GM21786 (cell line): ENCODE measurements at regions not wholly inside any gene's neighbourhood (a gene's known extent, or its start where the extent isn't known, plus 50 kb on each side); places are given as distances from the start of the nearest gene placed in this dataset.
"Not testable (repeated sequence)": the region's sequence is repeated elsewhere in the genome, so short reads cannot be mapped to it uniquely, and the experiment has no call there.

Experiments used
- ATAC-seq: cut with Tn5 transposase; IDR thresholded peaks from one replicate; pipeline ENCODE4 v1.9.1; 2021; ENCODE audit not compliant: unreplicated experiment

DNA sequence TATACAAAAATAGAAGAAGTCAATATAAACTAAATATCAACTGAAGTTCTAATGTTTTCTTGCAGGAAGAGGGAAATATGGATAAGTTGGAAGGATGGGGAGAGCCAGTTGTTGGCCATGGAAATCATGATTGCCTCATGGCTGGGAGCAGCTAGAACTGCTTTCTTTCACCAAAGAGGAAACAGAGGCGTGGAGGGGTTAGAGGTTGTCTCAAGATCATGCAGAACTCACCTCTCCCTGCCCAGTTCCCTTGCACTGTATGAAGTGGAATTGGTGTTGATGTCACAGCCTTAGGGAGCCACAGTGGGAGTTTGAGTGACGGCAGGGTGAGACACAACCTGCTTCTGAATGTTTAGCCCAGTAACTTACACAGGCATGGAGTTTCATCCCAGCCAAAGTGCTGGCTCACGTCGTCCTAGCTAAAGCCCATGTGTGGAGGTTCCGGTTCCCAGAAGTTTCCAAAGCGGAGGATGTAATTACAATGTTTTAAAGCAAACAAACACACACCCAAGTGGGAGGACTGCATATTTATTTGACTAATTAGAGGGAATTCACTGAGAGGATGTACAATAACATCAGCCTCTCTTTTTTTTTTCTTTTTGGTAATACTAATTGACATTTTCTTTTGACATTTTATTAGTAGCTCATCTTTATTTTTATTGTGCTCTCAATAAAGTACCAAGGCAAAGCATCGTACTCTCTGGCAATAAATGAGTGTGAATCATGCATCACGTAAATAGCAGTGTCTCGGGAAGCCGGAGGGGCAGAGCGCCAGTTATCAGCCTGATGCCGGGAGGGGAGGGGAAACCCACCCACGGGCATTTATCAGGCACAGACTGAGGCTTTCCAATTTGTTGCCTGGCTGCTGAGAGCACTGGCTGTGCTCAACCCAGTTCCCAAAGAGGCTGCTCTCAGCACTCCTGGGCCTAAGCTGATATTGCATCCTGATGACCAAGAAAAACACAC lies 118.7 kb upstream of the CDH5 start:
- no peak for ATAC-seq

DNA sequence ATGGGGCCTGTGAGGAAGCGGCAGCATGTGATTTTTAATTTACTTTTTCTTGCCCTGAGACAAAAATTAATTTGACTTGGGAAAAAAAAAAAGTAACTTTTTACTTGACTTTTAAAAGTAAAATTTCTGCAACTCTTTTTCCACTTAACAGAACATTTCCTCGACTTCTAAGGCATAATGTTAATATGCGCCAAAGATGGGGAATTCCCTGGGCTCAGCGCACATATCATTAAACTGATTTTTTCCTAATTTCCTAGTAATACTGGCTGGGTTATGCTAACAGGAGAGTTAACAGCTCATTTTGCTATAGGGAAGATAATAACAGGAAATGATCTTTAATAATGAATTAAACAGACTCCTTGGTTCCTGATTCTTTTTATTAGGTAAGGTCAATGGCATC lies 120.6 kb upstream of the CDH5 start:
- ATAC-seq, result no peak

DNA sequence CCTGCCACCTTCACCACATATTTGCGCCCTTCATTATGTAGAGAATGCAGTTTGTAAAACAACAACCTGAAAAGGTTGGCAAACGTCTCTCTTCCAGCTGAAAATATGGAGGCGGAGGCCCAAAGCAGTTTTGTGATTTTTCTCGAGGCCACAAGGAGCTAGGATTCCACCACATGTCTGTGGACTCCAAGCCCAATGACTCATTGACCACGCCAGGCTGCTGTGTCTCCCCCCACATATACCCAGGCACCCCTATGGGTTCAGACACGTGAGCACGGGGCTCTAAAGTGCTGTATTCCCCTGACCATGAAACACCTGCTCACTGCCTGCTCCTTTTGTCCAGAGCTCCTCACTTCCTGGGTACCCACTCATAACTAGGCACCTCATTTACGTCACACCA lies 121.4 kb upstream of the CDH5 start:
- ATAC-seq, result no peak

DNA sequence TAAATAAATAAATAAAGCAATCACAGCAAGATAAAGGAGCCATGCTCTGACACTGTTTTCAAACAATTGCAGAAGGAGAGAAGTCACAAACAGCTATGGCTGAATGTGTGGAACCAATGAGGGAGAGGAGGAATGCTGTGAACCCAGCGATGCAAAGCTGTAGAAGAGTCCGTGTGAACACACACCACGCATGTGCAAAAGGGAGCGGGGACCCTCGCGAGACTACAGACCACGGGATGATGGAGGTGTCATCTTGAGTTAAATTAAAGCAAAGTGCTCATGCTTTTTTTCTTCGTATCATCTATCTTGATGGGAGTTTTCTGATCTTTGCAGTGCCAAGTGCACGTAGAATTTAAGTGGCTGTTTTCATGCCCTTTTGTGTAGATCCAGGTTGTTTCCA lies 123.8 kb upstream of the CDH5 start:
- no peak for ATAC-seq

DNA sequence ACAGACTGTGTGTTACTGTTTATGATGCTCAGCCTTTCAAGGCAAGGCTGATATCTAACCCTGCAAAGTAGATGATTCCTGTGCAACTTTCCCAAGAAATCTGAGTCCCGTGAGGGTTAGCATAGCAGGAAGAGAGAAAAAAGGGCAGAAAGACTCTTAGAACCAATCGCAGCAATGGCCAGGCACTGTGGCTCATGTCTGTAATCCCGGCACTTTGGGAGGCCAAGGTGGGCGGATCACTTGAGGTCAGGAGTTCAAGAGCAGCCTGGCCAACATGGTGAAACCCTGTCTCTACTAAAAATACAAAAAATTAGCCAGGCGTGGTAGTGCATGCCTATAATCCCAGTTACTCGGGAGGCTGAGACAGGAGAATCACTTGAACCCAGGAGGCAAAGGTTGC lies 124.3 kb upstream of the CDH5 start:
- ATAC-seq, result not testable (repeated sequence)

- ATAC-seq, result no peak
Measured at GRCh38 chr16:66240631-66241395, 125.7 kb upstream of the CDH5 start.

- ATAC-seq, result no peak
Measured at GRCh38 chr16:66240088-66240487, 126.4 kb upstream of the CDH5 start.

GRCh38 chr16:66238696-66239095 lies 127.8 kb upstream of the CDH5 start:
- no peak for ATAC-seq

DNA sequence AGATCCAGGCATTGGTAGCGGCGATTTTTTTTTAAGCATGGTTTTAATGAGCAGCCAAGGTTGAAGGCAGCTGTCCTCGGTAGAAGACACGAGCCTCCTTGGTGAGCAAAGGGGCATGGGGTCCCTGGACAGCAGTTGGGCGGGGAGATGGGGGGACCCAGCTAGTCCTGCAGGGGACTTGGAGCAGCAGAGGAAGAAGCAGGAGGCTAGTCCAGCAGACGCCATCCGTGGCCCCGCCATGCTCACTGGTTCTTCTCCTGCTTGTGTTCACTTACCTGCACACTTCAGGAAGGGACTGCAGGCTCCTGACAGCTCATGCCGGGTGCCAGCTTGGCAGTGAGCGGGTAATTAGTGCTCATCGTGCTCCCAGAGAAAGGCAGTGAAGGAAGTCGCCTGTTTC lies 130.2 kb upstream of the CDH5 start:
- ATAC-seq, result no peak

- ATAC-seq, result no peak
Measured at GRCh38 chr16:66231452-66232160, 134.9 kb upstream of the CDH5 start.

GRCh38 chr16:66229651-66230050 lies 136.8 kb upstream of the CDH5 start:
- no peak for ATAC-seq

- ATAC-seq, result no peak
Measured at GRCh38 chr16:66228792-66229191, 137.7 kb upstream of the CDH5 start.

GRCh38 chr16:66227766-66228530 lies 138.5 kb upstream of the CDH5 start:
- no peak for ATAC-seq

DNA sequence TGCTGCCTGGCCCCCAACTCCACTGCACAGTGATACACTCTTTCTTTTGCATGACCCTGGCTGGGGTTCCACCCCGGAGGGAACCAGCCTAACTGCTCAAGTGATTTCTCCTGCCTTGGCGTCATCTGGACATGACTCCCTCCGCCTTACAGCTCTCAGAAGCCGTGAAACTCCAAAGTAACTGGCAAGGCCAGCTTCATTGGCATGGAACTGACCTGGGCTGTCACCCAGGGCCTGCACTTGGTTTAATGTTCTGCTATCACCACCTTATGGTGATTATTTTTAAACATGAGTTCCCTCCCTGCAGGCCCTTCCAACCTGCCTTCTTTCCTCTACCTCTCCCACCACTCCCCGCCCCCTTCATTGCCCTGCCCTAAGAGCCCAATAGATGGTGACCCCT lies 139.7 kb upstream of the CDH5 start:
- ATAC-seq, result no peak

- ATAC-seq, result no peak
Measured at GRCh38 chr16:66225696-66226095, 140.8 kb upstream of the CDH5 start.

DNA sequence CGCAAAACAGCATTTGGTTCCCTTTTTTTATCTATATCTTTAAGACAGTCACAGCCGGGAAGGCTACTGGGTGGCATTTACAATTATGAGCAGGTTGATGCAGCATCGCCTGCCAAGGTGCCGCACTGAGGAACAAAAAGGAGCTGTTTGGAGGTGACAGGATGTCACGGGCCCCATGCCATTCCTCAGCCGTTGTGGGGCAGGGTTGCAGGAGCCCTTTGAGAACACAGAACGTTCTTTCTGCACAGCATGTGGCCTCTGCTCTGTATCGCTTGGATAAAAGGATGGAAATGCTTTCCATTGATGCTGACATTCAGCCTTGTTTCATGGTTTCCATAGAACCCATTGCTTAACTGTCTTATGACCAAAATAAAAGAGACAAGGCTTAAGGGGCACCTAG lies 141.9 kb upstream of the CDH5 start:
- ATAC-seq, result no peak

DNA sequence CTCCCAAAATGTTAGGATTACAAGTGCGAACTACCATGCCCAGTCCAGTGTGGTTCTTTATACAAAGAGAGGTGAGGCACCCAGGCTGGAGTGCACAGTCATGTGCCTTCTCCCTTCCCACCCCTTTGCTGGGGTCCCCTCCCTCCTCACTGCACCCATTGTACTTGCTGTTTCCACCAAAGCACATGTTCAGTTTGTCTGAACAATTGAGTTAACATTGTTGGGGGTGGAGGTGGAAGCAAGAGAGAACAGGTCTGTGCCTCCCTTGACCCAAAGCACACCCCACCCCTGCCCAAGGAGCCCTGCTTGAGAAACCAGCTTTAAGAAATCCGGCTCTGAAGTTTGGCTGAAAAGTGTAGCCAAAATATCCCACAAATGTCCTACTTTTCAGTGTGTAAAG lies 142.3 kb upstream of the CDH5 start:
- no peak for ATAC-seq

DNA sequence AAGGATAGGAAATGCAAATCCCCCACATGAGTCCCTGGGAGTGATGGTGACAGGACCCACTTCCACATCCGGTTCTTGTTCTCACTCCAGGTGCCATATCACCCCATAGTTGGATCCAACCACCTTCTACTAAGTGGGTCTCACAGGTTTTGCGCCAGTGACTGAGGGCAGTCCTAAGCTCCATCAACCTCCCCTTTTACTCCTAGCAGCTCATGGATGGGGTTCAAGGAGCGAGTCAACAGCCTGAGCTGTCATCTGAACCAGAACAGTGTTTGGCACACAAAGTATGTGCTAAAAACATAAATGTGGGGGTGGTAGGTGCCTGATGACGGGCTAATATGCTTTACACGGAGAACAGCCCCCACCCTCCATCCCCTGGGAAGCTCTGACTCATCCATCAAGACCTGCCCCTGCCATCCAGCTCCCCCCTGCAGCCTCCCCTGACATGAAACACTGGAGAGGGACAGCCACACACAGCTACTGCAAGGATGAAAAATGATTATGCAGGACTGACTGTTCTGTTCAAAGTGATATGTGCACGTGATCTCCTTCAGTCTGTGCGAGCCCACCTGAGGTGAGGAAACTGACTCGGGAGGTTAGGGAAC lies 143.2 kb upstream of the CDH5 start:
- no peak for ATAC-seq

GRCh38 chr16:66222756-66223155 lies 143.7 kb upstream of the CDH5 start:
- no peak for ATAC-seq

GRCh38 chr16:66220702-66221101 lies 145.8 kb upstream of the CDH5 start:
- no peak for ATAC-seq
